Glutamatergic neuron (in vitro differentiated cells): ENCODE measurements at regions not wholly inside any gene's neighbourhood (a gene's known extent, or its start where the extent isn't known, plus 50 kb on each side); places are given as distances from the start of the nearest gene placed in this dataset.
"Not testable (repeated sequence)": the region's sequence is repeated elsewhere in the genome, so short reads cannot be mapped to it uniquely, and the experiment has no call there.

Source experiments
- DNase-seq: peaks from one replicate; pipeline ENCODE4 v3.0.0; 2022
- H3K27ac Mint-ChIP-seq: one replicate; pipeline ENCODE4 v1.8.0; 2020; ENCODE audit warnings: mild to moderate bottlenecking, mixed read lengths, inconsistent platforms; ENCODE audit not compliant: unreplicated experiment
- H3K27me3 Mint-ChIP-seq: one replicate; pipeline ENCODE4 v1.8.0; 2020; ENCODE audit warnings: mild to moderate bottlenecking, moderate library complexity, mixed read lengths, inconsistent platforms; ENCODE audit not compliant: unreplicated experiment
- H3K36me3 Mint-ChIP-seq: one replicate; pipeline ENCODE4 v1.8.0; 2020; ENCODE audit warnings: mild to moderate bottlenecking, mixed read lengths, inconsistent platforms; ENCODE audit not compliant: unreplicated experiment
- H3K4me1 Mint-ChIP-seq: one replicate; pipeline ENCODE4 v1.8.0; 2020; ENCODE audit warnings: mild to moderate bottlenecking, low read depth, mixed read lengths, inconsistent platforms; ENCODE audit not compliant: unreplicated experiment
- H3K4me3 Mint-ChIP-seq: one replicate; pipeline ENCODE4 v1.8.0; 2020; ENCODE audit warnings: mild to moderate bottlenecking, mixed read lengths, inconsistent platforms; ENCODE audit not compliant: unreplicated experiment
- H3K9me3 Mint-ChIP-seq: one replicate; pipeline ENCODE4 v1.8.0; 2020; ENCODE audit warnings: mild to moderate bottlenecking, moderate library complexity, mixed read lengths, inconsistent platforms; ENCODE audit not compliant: unreplicated experiment
- TF ChIP-seq, protein P1 (sequence below): fragments of 200-600 bp; sonication (generic); IDR thresholded peaks from one replicate; pipeline ENCODE4 v1.5.0; 2021; ENCODE audit not compliant: partially characterized antibody, unreplicated experiment

- Mint-ChIP-seq H3K4me3 (no peak overlapping the region), H3K27me3 (peaks cover 6% of the 10 kb centered on the region), H3K9me3 (peaks cover 12% of the 10 kb centered on the region), H3K36me3 (peaks cover 15% of the 10 kb centered on the region), H3K27ac (no peak overlapping the region), H3K4me1 (no peaks in the 10 kb centered on the region)
- DNase-seq: no peak
- TF ChIP-seq, protein P1, sequence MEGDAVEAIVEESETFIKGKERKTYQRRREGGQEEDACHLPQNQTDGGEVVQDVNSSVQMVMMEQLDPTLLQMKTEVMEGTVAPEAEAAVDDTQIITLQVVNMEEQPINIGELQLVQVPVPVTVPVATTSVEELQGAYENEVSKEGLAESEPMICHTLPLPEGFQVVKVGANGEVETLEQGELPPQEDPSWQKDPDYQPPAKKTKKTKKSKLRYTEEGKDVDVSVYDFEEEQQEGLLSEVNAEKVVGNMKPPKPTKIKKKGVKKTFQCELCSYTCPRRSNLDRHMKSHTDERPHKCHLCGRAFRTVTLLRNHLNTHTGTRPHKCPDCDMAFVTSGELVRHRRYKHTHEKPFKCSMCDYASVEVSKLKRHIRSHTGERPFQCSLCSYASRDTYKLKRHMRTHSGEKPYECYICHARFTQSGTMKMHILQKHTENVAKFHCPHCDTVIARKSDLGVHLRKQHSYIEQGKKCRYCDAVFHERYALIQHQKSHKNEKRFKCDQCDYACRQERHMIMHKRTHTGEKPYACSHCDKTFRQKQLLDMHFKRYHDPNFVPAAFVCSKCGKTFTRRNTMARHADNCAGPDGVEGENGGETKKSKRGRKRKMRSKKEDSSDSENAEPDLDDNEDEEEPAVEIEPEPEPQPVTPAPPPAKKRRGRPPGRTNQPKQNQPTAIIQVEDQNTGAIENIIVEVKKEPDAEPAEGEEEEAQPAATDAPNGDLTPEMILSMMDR: no peak
Measured at GRCh38 chr20:48503166-48503815, 324.5 kb downstream of the PREX1 start.

GRCh38 chr20:48502758-48503157 is 325.0 kb downstream of the PREX1 start:
- no peak overlapping the region for H3K27ac Mint-ChIP-seq
- peaks cover 15% of the 10 kb centered on the region for H3K36me3 Mint-ChIP-seq
- DNase-seq: no peak
- TF ChIP-seq, protein P1: no peak
- H3K27me3 Mint-ChIP-seq: peaks cover 6% of the 10 kb centered on the region
- H3K9me3 Mint-ChIP-seq: peaks cover 11% of the 10 kb centered on the region
- no peak overlapping the region for H3K4me3 Mint-ChIP-seq
- no peaks in the 10 kb centered on the region for H3K4me1 Mint-ChIP-seq

GRCh38 chr20:48502016-48502415 is 325.8 kb downstream of the PREX1 start:
- DNase-seq: no peak
- TF ChIP-seq, protein P1: no peak
- Mint-ChIP-seq H3K9me3 (peaks cover 11% of the 10 kb centered on the region), H3K4me1 (no peaks in the 10 kb centered on the region), H3K4me3 (no peak overlapping the region), H3K27me3 (peaks cover 6% of the 10 kb centered on the region), H3K27ac (no peak overlapping the region), H3K36me3 (peaks cover 15% of the 10 kb centered on the region)

DNA sequence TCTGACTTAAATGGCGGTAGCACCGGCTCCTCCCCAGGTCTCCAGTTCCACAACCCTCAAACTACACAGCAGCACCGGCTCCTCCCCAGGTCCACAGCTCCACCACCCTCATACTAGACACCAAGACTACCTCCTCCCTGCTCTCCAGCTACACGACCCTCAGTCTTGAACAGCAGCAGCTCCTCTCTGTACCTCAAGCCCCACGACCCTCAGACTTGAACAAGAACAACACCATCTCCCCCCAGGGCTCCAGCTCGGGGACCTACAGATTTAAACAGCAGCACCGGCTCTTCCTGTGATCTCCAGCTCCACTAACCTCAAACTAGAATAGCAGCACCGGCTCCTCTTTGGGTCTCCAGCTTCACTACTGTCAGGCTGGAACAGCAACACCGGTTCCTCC is 326.9 kb downstream of the PREX1 start:
- H3K4me3 Mint-ChIP-seq, DNase-seq, H3K27me3 Mint-ChIP-seq, H3K27ac Mint-ChIP-seq, H3K9me3 Mint-ChIP-seq, H3K4me1 Mint-ChIP-seq: not testable (repeated sequence)
- H3K36me3 Mint-ChIP-seq: peaks cover 10% of the 10 kb centered on the region

DNA sequence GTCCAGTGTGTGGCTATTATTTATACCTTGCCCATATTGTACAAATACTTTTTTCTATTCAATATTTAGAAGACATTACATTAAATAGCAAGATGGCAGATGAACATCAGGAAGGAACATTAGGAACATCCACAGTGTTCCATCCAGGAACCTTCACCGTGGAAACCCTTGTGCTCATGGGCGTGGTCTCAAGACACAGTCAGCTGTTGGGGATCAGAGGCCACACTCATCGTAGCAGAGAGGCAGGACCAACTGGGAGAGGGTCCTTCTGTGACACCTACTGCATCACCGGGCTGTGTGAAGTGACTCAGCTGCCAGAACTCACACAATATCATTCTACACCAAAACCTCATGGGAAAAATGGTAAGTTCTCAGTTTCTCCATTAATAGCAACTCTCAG is 328.9 kb downstream of the PREX1 start:
- H3K4me3 Mint-ChIP-seq, H3K9me3 Mint-ChIP-seq, H3K4me1 Mint-ChIP-seq, H3K36me3 Mint-ChIP-seq, H3K27me3 Mint-ChIP-seq, H3K27ac Mint-ChIP-seq, DNase-seq: not testable (repeated sequence)

- not testable (repeated sequence) for H3K4me1 Mint-ChIP-seq, H3K27me3 Mint-ChIP-seq, H3K4me3 Mint-ChIP-seq, DNase-seq, H3K9me3 Mint-ChIP-seq, H3K36me3 Mint-ChIP-seq, H3K27ac Mint-ChIP-seq
Measured at GRCh38 chr20:48498125-48498524, 329.7 kb downstream of the PREX1 start.

- TF ChIP-seq, protein P1: no peak
- Mint-ChIP-seq H3K9me3 (peaks cover 2% of the 10 kb centered on the region), H3K4me3 (no peak overlapping the region), H3K4me1 (peaks cover 16% of the 10 kb centered on the region), H3K36me3 (no peaks in the 10 kb centered on the region), H3K27me3 (peaks cover 5% of the 10 kb centered on the region), H3K27ac (no peak overlapping the region)
- no peak for DNase-seq
Measured at GRCh38 chr20:48493966-48494365, 333.8 kb downstream of the PREX1 start.

DNA sequence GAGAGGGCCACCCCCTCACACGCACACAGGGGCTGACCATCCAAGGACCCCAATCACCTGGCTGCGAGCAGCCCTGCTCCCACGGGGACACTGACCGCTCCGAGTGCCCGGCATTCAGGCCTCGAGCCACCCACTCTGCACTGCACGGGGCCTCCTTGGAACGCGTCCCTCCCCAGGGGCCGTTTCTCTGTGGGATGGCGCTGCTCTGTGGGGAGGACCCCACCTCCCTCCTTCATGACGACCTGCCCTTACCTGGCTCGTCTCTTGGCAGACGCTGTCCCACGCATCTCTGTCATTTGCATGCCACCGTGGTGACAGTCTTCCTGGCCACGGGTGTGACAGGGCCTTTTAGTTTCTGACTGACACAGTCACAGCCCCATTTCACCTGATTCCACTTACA is 334.5 kb downstream of the PREX1 start:
- not testable (repeated sequence) for H3K36me3 Mint-ChIP-seq, H3K27me3 Mint-ChIP-seq, H3K27ac Mint-ChIP-seq, DNase-seq, H3K4me3 Mint-ChIP-seq, H3K9me3 Mint-ChIP-seq
- peaks cover 21% of the 10 kb centered on the region for H3K4me1 Mint-ChIP-seq
